ENCODE measurements at regions not wholly inside any gene's neighbourhood (a gene's known extent, or its start where the extent isn't known, plus 50 kb on each side); places are given as distances from the start of the nearest gene placed in this dataset.
A peak's percentile ranks its signal among the peaks of the same experiment; 100 is the strongest.
"Not testable (repeated sequence)": the region's sequence is repeated elsewhere in the genome, so short reads cannot be mapped to it uniquely, and the experiment has no call there.

DNA sequence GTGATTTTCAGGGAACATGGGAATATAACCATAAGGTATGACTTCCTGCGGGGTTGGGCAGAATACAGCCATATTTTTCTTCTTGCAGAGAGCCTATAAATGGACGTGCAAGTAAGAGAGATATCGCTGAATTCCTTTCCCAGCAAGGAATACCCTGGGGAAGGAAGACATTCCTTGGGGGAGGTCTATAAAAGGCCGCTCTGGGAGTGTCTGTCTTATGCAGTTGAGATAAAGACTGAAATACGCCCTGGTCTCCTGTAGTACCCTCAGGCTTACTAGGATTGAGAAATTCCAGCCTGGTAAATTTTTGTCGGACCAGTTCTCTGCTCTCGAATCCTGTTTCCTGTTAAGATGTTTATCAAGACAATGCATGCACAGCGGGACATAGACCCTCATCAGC, 282.2 kb upstream of the CYLC2 start:
- WGBS, 2 donors: 67 to 70% methylated on average over 8 of the region's 8 CpGs
- DNase-seq; intact Hi-C loops (cut with DNase I); ATAC-seq (ENCODE audit: low FRiP score); H3K4me3 ChIP-seq (ENCODE audit: low read length in 2 of 2); H3K9me3 ChIP-seq (ENCODE audit: control insufficient read depth, low read length); H3K4me1 ChIP-seq (ENCODE audit: control insufficient read depth in 1 of 2, insufficient read depth in 2 of 2, low read length in 2 of 2); H3K36me3 ChIP-seq (ENCODE audit: control insufficient read depth in 1 of 2, insufficient read depth in 2 of 2, low read length in 1 of 2); H3K27me3 ChIP-seq (ENCODE audit: control insufficient read depth in 1 of 2, insufficient read depth in 2 of 2, low read length in 1 of 2); H3K27ac ChIP-seq (ENCODE audit: low read depth in 1 of 2, low read length in 2 of 2): not testable (repeated sequence)

DNA sequence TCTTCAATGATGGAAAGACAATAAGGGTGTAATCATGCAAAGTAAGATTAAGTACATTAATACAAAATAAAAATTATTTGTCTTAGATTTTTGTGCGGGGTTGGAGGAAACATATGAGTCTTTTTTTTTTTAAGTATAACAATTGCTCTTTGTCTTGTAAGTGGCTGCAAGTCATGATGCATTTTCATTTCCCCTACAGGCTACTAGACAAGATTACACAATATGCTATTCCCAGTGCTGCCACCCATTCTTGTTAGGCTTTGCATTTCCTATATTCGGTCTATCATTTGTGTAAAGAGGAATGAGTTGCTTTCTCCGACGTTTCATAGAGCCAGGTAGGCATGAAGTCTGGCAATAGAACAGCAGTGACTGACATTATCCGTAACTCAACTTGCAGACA, 294.2 kb upstream of the CYLC2 start:
- 68 to 73% methylated on average over 5 of the region's 5 CpGs for WGBS, 2 donors
- Histone ChIP-seq H3K4me3 (ENCODE audit: low read length in 2 of 2) (no peak overlapping the region), H3K27ac (ENCODE audit: low read depth in 1 of 2, low read length in 2 of 2) (no peak overlapping the region), H3K36me3 (ENCODE audit: control insufficient read depth in 1 of 2, insufficient read depth in 2 of 2, low read length in 1 of 2) (no peaks in the 10 kb centered on the region), H3K9me3 (ENCODE audit: control insufficient read depth, low read length) (no peaks in the 10 kb centered on the region), H3K4me1 (ENCODE audit: control insufficient read depth in 1 of 2, insufficient read depth in 2 of 2, low read length in 2 of 2) (no peaks in the 10 kb centered on the region), H3K27me3 (ENCODE audit: control insufficient read depth in 1 of 2, insufficient read depth in 2 of 2, low read length in 1 of 2) (no peaks in the 10 kb centered on the region)
- DNase-seq (no peak), ATAC-seq (ENCODE audit: low FRiP score) (no peak)
- intact Hi-C loops (cut with DNase I): no loop called here

DNA sequence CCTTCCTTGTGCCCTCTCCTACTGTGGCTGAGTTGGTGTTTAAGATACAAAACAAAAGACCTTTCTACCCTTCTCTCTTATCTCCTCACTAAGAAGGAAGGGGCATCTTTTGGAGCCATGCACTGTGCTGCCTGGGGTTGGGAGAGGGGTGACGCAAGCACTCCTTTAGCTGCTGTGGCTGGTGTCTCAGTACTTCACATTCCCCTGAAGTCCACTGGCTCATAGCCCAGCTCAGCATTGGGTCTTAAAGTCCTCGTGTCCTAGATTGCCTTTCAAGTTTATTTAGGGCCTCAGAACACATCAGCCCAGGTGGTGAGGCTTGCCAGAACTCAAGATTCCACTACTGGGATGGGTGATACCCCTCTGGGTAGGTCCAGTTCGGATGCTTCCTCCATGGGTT, 325.9 kb upstream of the CYLC2 start:
- H3K27me3 ChIP-seq (ENCODE audit: control insufficient read depth in 1 of 2, insufficient read depth in 2 of 2, low read length in 1 of 2): no peaks in the 10 kb centered on the region
- no peak for ATAC-seq (ENCODE audit: low FRiP score)
- intact Hi-C loops (cut with DNase I): no loop called here
- no peak overlapping the region for H3K4me3 ChIP-seq (ENCODE audit: low read length in 2 of 2)
- DNase-seq: no peak
- H3K27ac ChIP-seq (ENCODE audit: low read depth in 1 of 2, low read length in 2 of 2): no peak overlapping the region
- no peaks in the 10 kb centered on the region for H3K4me1 ChIP-seq (ENCODE audit: control insufficient read depth in 1 of 2, insufficient read depth in 2 of 2, low read length in 2 of 2)
- no peaks in the 10 kb centered on the region for H3K36me3 ChIP-seq (ENCODE audit: control insufficient read depth in 1 of 2, insufficient read depth in 2 of 2, low read length in 1 of 2)
- no peaks in the 10 kb centered on the region for H3K9me3 ChIP-seq (ENCODE audit: control insufficient read depth, low read length)
- WGBS, 2 donors: 56 to 66% methylated on average over 3 of the region's 3 CpGs

DNA sequence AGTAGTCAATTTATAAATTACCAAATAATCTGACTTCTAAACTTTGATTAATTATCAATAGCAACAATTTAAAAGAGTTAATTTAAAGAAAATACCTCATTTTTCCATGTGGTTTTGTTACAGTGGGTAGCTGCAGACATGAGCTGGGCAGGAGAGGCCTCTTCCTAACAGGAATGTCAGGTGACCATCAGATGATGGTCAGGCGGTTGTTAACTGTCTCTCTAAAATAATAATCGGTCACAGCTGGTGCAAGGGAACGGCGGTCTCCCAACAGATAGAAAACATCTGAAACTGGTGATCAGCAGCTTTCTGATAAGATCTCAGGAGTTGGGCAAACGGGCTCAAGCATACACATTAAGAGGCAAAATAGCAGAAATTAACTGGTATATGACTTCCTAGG, 342.7 kb upstream of the CYLC2 start:
- 91% methylated on average over 5 of the region's 5 CpGs for WGBS, 2 donors
- Histone ChIP-seq H3K27ac (ENCODE audit: low read depth in 1 of 2, low read length in 2 of 2) (no peak overlapping the region), H3K4me3 (ENCODE audit: low read length in 2 of 2) (no peak overlapping the region), H3K4me1 (ENCODE audit: control insufficient read depth in 1 of 2, insufficient read depth in 2 of 2, low read length in 2 of 2) (no peaks in the 10 kb centered on the region), H3K36me3 (ENCODE audit: control insufficient read depth in 1 of 2, insufficient read depth in 2 of 2, low read length in 1 of 2) (no peaks in the 10 kb centered on the region), H3K9me3 (ENCODE audit: control insufficient read depth, low read length) (no peaks in the 10 kb centered on the region), H3K27me3 (ENCODE audit: control insufficient read depth in 1 of 2, insufficient read depth in 2 of 2, low read length in 1 of 2) (no peaks in the 10 kb centered on the region)
- DNase-seq (no peak), ATAC-seq (ENCODE audit: low FRiP score) (no peak)
- intact Hi-C loops (cut with DNase I): no loop called here

DNA sequence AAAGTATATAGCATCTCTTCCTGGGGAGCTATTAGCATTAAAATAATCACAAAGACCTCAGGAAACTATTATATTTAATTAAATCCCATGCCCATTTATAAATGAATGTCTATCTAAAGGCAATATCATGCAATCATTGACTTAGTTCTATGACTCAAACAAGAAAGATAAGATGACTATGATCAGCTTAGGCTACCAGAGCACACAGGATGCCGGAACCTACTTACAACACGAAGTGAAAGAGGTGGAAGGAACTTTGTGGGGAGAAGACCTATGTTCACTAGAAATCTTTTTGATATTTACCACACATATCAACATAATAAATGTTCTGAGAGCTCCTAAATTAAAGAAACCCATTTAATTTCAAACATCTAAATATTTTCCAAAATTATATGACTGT, 344.2 kb upstream of the CYLC2 start:
- Histone ChIP-seq H3K9me3 (ENCODE audit: control insufficient read depth, low read length) (no peaks in the 10 kb centered on the region), H3K4me3 (ENCODE audit: low read length in 2 of 2) (no peak overlapping the region), H3K27ac (ENCODE audit: low read depth in 1 of 2, low read length in 2 of 2) (no peak overlapping the region), H3K36me3 (ENCODE audit: control insufficient read depth in 1 of 2, insufficient read depth in 2 of 2, low read length in 1 of 2) (no peaks in the 10 kb centered on the region), H3K4me1 (ENCODE audit: control insufficient read depth in 1 of 2, insufficient read depth in 2 of 2, low read length in 2 of 2) (no peaks in the 10 kb centered on the region), H3K27me3 (ENCODE audit: control insufficient read depth in 1 of 2, insufficient read depth in 2 of 2, low read length in 1 of 2) (no peaks in the 10 kb centered on the region)
- intact Hi-C loops (cut with DNase I): no loop called here
- ATAC-seq (ENCODE audit: low FRiP score): no peak
- no peak for DNase-seq
- 90 to 94% methylated on average over 2 of the region's 2 CpGs for WGBS, 2 donors

DNA sequence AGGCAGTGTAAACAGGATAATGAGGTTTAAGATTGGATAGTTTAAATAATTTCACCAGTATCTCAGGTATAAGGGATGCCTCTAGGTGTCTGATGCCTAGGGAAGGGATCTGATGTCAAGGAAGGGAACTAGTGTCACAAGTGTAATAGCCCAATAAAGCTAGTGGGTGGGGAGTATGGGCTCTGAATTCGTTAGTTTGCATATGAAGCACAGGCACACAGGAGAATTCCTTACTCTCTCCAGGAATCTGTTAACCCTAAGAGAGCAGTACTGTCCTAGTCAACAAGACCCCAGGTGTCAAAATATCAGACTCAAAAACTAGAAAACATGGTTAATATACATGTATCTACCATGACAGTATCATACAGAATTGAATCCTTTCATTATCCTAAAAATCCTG, 352.5 kb upstream of the CYLC2 start:
- H3K27ac ChIP-seq (ENCODE audit: low read depth in 1 of 2, low read length in 2 of 2): no peak overlapping the region
- no peaks in the 10 kb centered on the region for H3K9me3 ChIP-seq (ENCODE audit: control insufficient read depth, low read length)
- DNase-seq (no peak), ATAC-seq (ENCODE audit: low FRiP score) (no peak)
- H3K4me3 ChIP-seq (ENCODE audit: low read length in 2 of 2): no peak overlapping the region
- intact Hi-C loops (cut with DNase I): no loop called here
- H3K36me3 ChIP-seq (ENCODE audit: control insufficient read depth in 1 of 2, insufficient read depth in 2 of 2, low read length in 1 of 2): no peaks in the 10 kb centered on the region
- no peaks in the 10 kb centered on the region for H3K4me1 ChIP-seq (ENCODE audit: control insufficient read depth in 1 of 2, insufficient read depth in 2 of 2, low read length in 2 of 2)
- H3K27me3 ChIP-seq (ENCODE audit: control insufficient read depth in 1 of 2, insufficient read depth in 2 of 2, low read length in 1 of 2): no peaks in the 10 kb centered on the region
- 65 to 68% methylated on average over 1 of the region's 1 CpG for WGBS, 2 donors

DNA sequence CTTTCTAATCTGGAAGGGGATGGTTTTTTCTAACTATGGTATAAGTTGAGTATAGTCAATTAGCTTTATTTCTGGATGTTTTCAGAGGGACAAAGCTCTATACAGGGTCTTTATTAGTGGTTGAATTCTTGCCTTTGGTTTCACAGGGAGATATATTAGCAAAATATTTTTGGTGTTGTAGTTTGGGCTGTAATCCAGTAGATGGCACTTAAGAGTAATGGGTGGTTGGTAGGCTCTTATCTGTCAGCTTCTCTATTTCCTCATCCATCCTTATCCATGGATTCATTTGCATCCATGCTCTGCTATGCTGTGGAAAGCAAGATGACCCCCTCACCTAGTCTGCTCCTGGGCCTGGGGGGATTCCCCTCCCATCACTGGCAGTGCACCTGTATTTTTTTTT, 363.6 kb upstream of the CYLC2 start:
- no peak overlapping the region for H3K27ac ChIP-seq (ENCODE audit: low read depth in 1 of 2, low read length in 2 of 2)
- H3K36me3 ChIP-seq (ENCODE audit: control insufficient read depth in 1 of 2, insufficient read depth in 2 of 2, low read length in 1 of 2): no peaks in the 10 kb centered on the region
- intact Hi-C loops (cut with DNase I): no loop called here
- no peaks in the 10 kb centered on the region for H3K27me3 ChIP-seq (ENCODE audit: control insufficient read depth in 1 of 2, insufficient read depth in 2 of 2, low read length in 1 of 2)
- ATAC-seq (ENCODE audit: low FRiP score) (no peak), DNase-seq (no peak)
- no peaks in the 10 kb centered on the region for H3K4me1 ChIP-seq (ENCODE audit: control insufficient read depth in 1 of 2, insufficient read depth in 2 of 2, low read length in 2 of 2)
- no peak overlapping the region for H3K4me3 ChIP-seq (ENCODE audit: low read length in 2 of 2)
- no peaks in the 10 kb centered on the region for H3K9me3 ChIP-seq (ENCODE audit: control insufficient read depth, low read length)

DNA sequence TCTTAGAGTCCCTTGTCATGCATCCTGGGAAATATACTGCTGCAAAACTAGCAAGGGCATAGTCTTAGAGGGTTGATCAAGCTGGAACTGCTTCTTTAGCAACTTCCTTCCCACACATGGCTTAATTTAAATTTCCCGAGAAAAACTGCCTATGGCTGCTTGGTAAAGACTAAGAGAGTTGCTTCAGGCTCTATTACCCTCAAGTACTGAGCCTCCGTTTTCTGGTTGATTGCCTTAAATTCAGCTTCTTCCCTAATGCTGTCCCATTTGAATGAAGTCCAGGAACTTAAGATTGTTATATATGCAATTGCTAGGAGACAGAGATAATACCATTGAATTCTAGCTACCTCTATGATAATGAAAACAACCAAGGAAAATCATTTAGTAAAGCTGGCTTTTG, 385.7 kb upstream of the CYLC2 start:
- ATAC-seq (ENCODE audit: low FRiP score): no peak
- 74 to 84% methylated on average over 2 of the region's 2 CpGs for WGBS, 2 donors
- H3K4me3 ChIP-seq (ENCODE audit: low read length in 2 of 2): no peak overlapping the region
- DNase-seq: no peak
- intact Hi-C loops (cut with DNase I): loop anchor here in 1 of 2 donors (2.0 kb wide), 1 partner anchor 25 kb away; no protein-coding TSS in a partner anchor
- H3K4me1 ChIP-seq (ENCODE audit: control insufficient read depth in 1 of 2, insufficient read depth in 2 of 2, low read length in 2 of 2): no peaks in the 10 kb centered on the region
- no peaks in the 10 kb centered on the region for H3K36me3 ChIP-seq (ENCODE audit: control insufficient read depth in 1 of 2, insufficient read depth in 2 of 2, low read length in 1 of 2)
- no peaks in the 10 kb centered on the region for H3K9me3 ChIP-seq (ENCODE audit: control insufficient read depth, low read length)
- no peaks in the 10 kb centered on the region for H3K27me3 ChIP-seq (ENCODE audit: control insufficient read depth in 1 of 2, insufficient read depth in 2 of 2, low read length in 1 of 2)
- H3K27ac ChIP-seq (ENCODE audit: low read depth in 1 of 2, low read length in 2 of 2): no peak overlapping the region

DNA sequence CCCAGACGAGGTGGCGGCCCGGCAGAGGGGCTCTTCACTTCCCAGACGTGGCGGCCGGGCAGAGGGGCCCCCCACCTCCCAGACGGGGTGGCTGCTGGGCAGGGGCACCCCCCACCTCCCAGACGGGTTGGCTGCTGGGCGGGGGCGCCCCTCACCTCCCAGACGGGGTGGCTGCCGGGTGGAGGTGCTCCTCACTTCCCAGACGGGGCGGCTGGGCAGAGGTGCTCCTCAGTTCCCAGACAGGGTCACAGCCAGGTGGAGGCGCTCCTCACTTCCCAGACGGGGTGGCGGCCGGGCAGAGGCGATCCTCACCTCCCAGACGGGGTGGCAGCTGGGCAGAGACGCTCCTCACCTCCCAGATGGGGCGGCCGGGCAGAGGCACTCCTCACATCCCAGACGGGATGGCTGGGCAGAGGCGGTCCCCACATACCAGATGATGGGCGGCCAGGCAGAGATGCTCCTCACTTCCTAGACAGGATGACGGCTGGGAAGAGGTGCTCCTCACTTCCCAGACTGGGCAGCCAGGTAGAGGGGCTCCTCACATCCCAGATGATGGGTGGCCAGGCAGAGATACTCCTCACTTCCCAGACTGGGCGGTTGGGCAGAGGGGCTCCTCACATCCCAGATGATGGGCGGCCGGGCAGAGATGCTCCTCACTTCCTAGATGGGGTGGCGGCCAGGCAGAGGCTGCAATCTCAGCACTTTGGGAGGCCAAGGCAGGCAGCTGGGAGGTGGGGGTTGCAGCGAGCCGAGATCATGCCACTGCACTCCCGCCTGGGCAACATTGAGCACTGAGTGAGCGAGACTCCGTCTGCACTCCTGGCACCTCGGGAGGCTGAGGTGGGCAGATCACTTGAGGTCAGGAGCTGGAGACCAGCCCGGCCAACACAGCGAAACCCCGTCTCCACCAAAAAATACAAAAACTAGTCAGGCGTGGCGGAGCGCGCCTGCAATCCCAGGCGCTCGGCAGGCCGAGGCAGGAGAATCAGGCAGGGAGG, 391.6 kb upstream of the CYLC2 start:
- H3K27me3 ChIP-seq (ENCODE audit: control insufficient read depth in 1 of 2, insufficient read depth in 2 of 2, low read length in 1 of 2); H3K4me3 ChIP-seq (ENCODE audit: low read length in 2 of 2); intact Hi-C loops (cut with DNase I); H3K9me3 ChIP-seq (ENCODE audit: control insufficient read depth, low read length); H3K36me3 ChIP-seq (ENCODE audit: control insufficient read depth in 1 of 2, insufficient read depth in 2 of 2, low read length in 1 of 2); H3K4me1 ChIP-seq (ENCODE audit: control insufficient read depth in 1 of 2, insufficient read depth in 2 of 2, low read length in 2 of 2); ATAC-seq (ENCODE audit: low FRiP score); H3K27ac ChIP-seq (ENCODE audit: low read depth in 1 of 2, low read length in 2 of 2): not testable (repeated sequence)
- WGBS, 2 donors: 91 to 93% methylated on average over 42 to 47 of the region's 47 CpGs
- peak; percentile 42 to 67 for DNase-seq
